T-cell (primary cell): ENCODE measurements at regions not wholly inside any gene's neighbourhood (a gene's known extent, or its start where the extent isn't known, plus 50 kb on each side); places are given as distances from the start of the nearest gene placed in this dataset.

ENCODE experiments used
- ATAC-seq, 4 experiments: fragments of 200-7000 bp in 3 of 4; fragments of 150-1000 bp in 1 of 4; cut with Tn5 transposase; replicated peaks in 1 of 4; 1 replicate in 3 of 4; 2 replicates in 1 of 4; pipeline ENCODE4 v1.10.0; 2021; ENCODE audit warnings: moderate library complexity in 3 of 4, mild to moderate bottlenecking in 2 of 4, moderate number of reproducible peaks in 1 of 4
- CTCF ChIA-PET, 2 donors: fragments of 300-600 bp; sonication (Branson Sonifier 250); formaldehyde crosslinking; loops; one replicate each; lab custom pipeline; 2022; ENCODE audit warnings: antibody characterized with exemption in 2 of 2; lab: Charles Lee
- POLR2A ChIA-PET, 2 donors: fragments of 300-600 bp; sonication (Branson Sonifier 250); formaldehyde crosslinking; loops; one replicate each; lab custom pipeline; 2022; ENCODE audit warnings: antibody characterized with exemption in 2 of 2; lab: Charles Lee
- DNase-seq, 35 experiments: peaks; one replicate each; pipeline versions ENCODE4 v3.0.0 to v3.0.0-alpha.2; 2013 to 2023
- H3K27ac ChIP-seq: one replicate; pipeline ENCODE4 v1.5.1; 2013; ENCODE audit warnings: low read length
- H3K27me3 ChIP-seq, 2 experiments: replicated peaks in 1 of 2; 1 replicate in 1 of 2; 2 replicates in 1 of 2; pipeline versions ENCODE4 v1.6.1 to v1.7.0; 2013; ENCODE audit warnings: low read length in 1 of 2, mixed read lengths in 1 of 2; ENCODE audit not compliant: control insufficient read depth in 2 of 2, insufficient read depth in 2 of 2; ENCODE audit errors: extremely low read depth in 1 of 2
- H3K36me3 ChIP-seq, 2 donors: 1 replicate in 1 of 2; 2 replicates in 1 of 2; pipeline versions ENCODE4 v1.6.1 to v1.7.0; 2013; ENCODE audit warnings: low read length in 1 of 2; ENCODE audit not compliant: control insufficient read depth in 2 of 2, insufficient read depth in 1 of 2; ENCODE audit errors: extremely low read depth in 1 of 2
- H3K4me1 ChIP-seq, 2 experiments: 1 replicate in 1 of 2; 2 replicates in 1 of 2; pipeline versions ENCODE4 v1.6.1 to v1.7.0; 2013; ENCODE audit warnings: low read length in 2 of 2, mixed read lengths in 1 of 2; ENCODE audit not compliant: insufficient read depth in 2 of 2, control insufficient read depth in 1 of 2; ENCODE audit errors: extremely low read depth in 1 of 2
- H3K4me3 ChIP-seq, 2 donors: 1 replicate in 1 of 2; 2 replicates in 1 of 2; pipeline versions ENCODE4 v1.5.1 to v1.7.0; 2013; ENCODE audit warnings: mild to moderate bottlenecking in 2 of 2, low read length in 1 of 2, moderate library complexity in 1 of 2; ENCODE audit not compliant: control insufficient read depth in 1 of 2; ENCODE audit errors: extremely low read depth in 1 of 2
- H3K9me3 ChIP-seq: 2 replicates; pipeline ENCODE4 v1.7.0; 2013
- H3K27ac Mint-ChIP-seq, 2 donors: one replicate each; pipeline ENCODE4 v1.8.0; 2020 to 2021; ENCODE audit warnings: mild to moderate bottlenecking in 2 of 2, mixed read lengths in 2 of 2
- H3K27me3 Mint-ChIP-seq, 2 donors: one replicate each; pipeline ENCODE4 v1.8.0; 2021 to 2022; ENCODE audit warnings: mixed read lengths in 2 of 2
- H3K36me3 Mint-ChIP-seq: one replicate; pipeline ENCODE4 v1.8.0; 2021; ENCODE audit warnings: mixed read lengths
- H3K4me1 Mint-ChIP-seq, 3 donors: one replicate each; pipeline ENCODE4 v1.8.0; 2020 to 2022; ENCODE audit warnings: mixed read lengths in 3 of 3, mild to moderate bottlenecking in 1 of 3
- H3K4me3 Mint-ChIP-seq, 3 donors: one replicate each; pipeline ENCODE4 v1.8.0; 2020 to 2022; ENCODE audit warnings: mild to moderate bottlenecking in 3 of 3, mixed read lengths in 3 of 3, moderate library complexity in 3 of 3
- H3K9me3 Mint-ChIP-seq, 3 donors: one replicate each; pipeline ENCODE4 v1.8.0; 2020 to 2022; ENCODE audit warnings: mixed read lengths in 3 of 3
- WGBS: methylation state at CpG from one replicate; pipeline ENCODE4 v1.1.5; 2013; ENCODE audit warnings: missing lambda C conversion rate; ENCODE audit not compliant: insufficient coverage; 5-methylcytosine and 5-hydroxymethylcytosine counted together

- Mint-ChIP-seq H3K4me1 (no peaks in the 10 kb centered on the region), H3K27ac (no peak overlapping the region), H3K36me3 (no peaks in the 10 kb centered on the region), H3K4me3 (no peak overlapping the region), H3K27me3 (no peaks in the 10 kb centered on the region), H3K9me3 (peaks cover 5 to 17% (median 10%) of the 10 kb centered on the region in 3 donors)
- CTCF ChIA-PET: interaction anchor here in 1 of 2 donors (0.9 kb wide), 1 partner anchor 22 kb away, joined by 3 read pairs; no protein-coding TSS in a partner anchor
- no peak overlapping the region for H3K27ac ChIP-seq
- no peaks in the 10 kb centered on the region for H3K27me3 ChIP-seq
- no peak for ATAC-seq
- POLR2A ChIA-PET: no interaction called here
- WGBS: 53% methylated on average over 4 of the region's 4 CpGs
- H3K36me3 ChIP-seq: no peaks in the 10 kb centered on the region
- no peak for DNase-seq
- H3K4me1 ChIP-seq: no peaks in the 10 kb centered on the region
- no peak overlapping the region for H3K4me3 ChIP-seq
- H3K9me3 ChIP-seq: no peaks in the 10 kb centered on the region
Observed at GRCh38 chr2:150387586-150388288, 99.7 kb downstream of the RND3 start.

GRCh38 chr2:150385211-150385610, 102.3 kb downstream of the RND3 start:
- CTCF ChIA-PET: no interaction called here
- no peaks in the 10 kb centered on the region for H3K36me3 Mint-ChIP-seq
- Histone ChIP-seq H3K27me3 (no peaks in the 10 kb centered on the region), H3K4me1 (no peaks in the 10 kb centered on the region), H3K4me3 (no peak overlapping the region), H3K9me3 (no peaks in the 10 kb centered on the region), H3K27ac (no peak overlapping the region), H3K36me3 (no peaks in the 10 kb centered on the region)
- no peak for ATAC-seq
- no peak overlapping the region for H3K27ac Mint-ChIP-seq
- H3K9me3 Mint-ChIP-seq: peaks cover 5 to 17% (median 10%) of the 10 kb centered on the region in 3 donors
- no peaks in the 10 kb centered on the region for H3K4me1 Mint-ChIP-seq
- POLR2A ChIA-PET: no interaction called here
- WGBS: no CpG with 5 or more reads among the region's 1 CpG
- no peak for DNase-seq
- H3K27me3 Mint-ChIP-seq: no peaks in the 10 kb centered on the region
- no peak overlapping the region for H3K4me3 Mint-ChIP-seq

GRCh38 chr2:150383587-150383986, 103.9 kb downstream of the RND3 start:
- Mint-ChIP-seq H3K4me1 (no peaks in the 10 kb centered on the region), H3K27me3 (no peaks in the 10 kb centered on the region), H3K27ac (no peak overlapping the region), H3K36me3 (no peaks in the 10 kb centered on the region), H3K4me3 (no peak overlapping the region), H3K9me3 (peaks cover 5 to 17% (median 10%) of the 10 kb centered on the region in 3 donors)
- H3K4me3 ChIP-seq: no peak overlapping the region
- DNase-seq (no peak), ATAC-seq (no peak)
- H3K27me3 ChIP-seq: no peaks in the 10 kb centered on the region
- H3K27ac ChIP-seq: no peak overlapping the region
- H3K4me1 ChIP-seq: no peaks in the 10 kb centered on the region
- CTCF ChIA-PET: no interaction called here
- no peaks in the 10 kb centered on the region for H3K9me3 ChIP-seq
- POLR2A ChIA-PET: no interaction called here
- no peaks in the 10 kb centered on the region for H3K36me3 ChIP-seq

GRCh38 chr2:150379166-150379565, 108.3 kb downstream of the RND3 start:
- Histone ChIP-seq H3K4me1 (no peaks in the 10 kb centered on the region), H3K9me3 (peaks cover 2% of the 10 kb centered on the region), H3K4me3 (no peak overlapping the region), H3K27me3 (no peaks in the 10 kb centered on the region), H3K36me3 (no peaks in the 10 kb centered on the region), H3K27ac (no peak overlapping the region)
- no peaks in the 10 kb centered on the region for H3K27me3 Mint-ChIP-seq
- ChIA-PET POLR2A (no interaction called here), CTCF (no interaction called here)
- ATAC-seq (no peak), DNase-seq (no peak)
- H3K4me1 Mint-ChIP-seq: no peaks in the 10 kb centered on the region
- H3K4me3 Mint-ChIP-seq: no peak overlapping the region
- no peaks in the 10 kb centered on the region for H3K36me3 Mint-ChIP-seq
- no peak overlapping the region for H3K27ac Mint-ChIP-seq
- H3K9me3 Mint-ChIP-seq: peaks cover 4 to 10% (median 7%) of the 10 kb centered on the region in 3 donors

- no peak for ATAC-seq
- H3K36me3 ChIP-seq: no peaks in the 10 kb centered on the region
Observed at GRCh38 chr2:150378686-150379085, 108.8 kb downstream of the RND3 start.

GRCh38 chr2:150376553-150377335, 110.7 kb downstream of the RND3 start:
- Mint-ChIP-seq H3K36me3 (no peaks in the 10 kb centered on the region), H3K4me1 (no peaks in the 10 kb centered on the region), H3K27me3 (no peaks in the 10 kb centered on the region), H3K4me3 (no peak overlapping the region), H3K9me3 (peaks cover 0 to 3% (median 0%) of the 10 kb centered on the region in 3 donors), H3K27ac (no peak overlapping the region)
- ATAC-seq (no peak), DNase-seq (no peak)
- CTCF ChIA-PET: no interaction called here
- Histone ChIP-seq H3K27ac (no peak overlapping the region), H3K9me3 (peaks cover 2% of the 10 kb centered on the region), H3K4me1 (no peaks in the 10 kb centered on the region), H3K4me3 (no peak overlapping the region), H3K27me3 (no peaks in the 10 kb centered on the region), H3K36me3 (no peaks in the 10 kb centered on the region)
- 50% methylated on average over 2 of the region's 7 CpGs for WGBS
- POLR2A ChIA-PET: no interaction called here

More at GRCh38 chr2:150378686-150379085, 108.8 kb downstream of the RND3 start:
- no peak overlapping the region for H3K4me3 Mint-ChIP-seq
- H3K27me3 Mint-ChIP-seq: no peaks in the 10 kb centered on the region
- ChIA-PET CTCF (interaction anchor here in 1 of 2 donors (0.7 kb wide), 1 partner anchor 10 kb away, joined by 4 read pairs; no protein-coding TSS in a partner anchor), POLR2A (no interaction called here)
- WGBS: no CpG with 5 or more reads among the region's 1 CpG
- Histone ChIP-seq H3K27ac (no peak overlapping the region), H3K27me3 (no peaks in the 10 kb centered on the region), H3K9me3 (peaks cover 2% of the 10 kb centered on the region), H3K4me1 (no peaks in the 10 kb centered on the region), H3K4me3 (no peak overlapping the region)
- H3K4me1 Mint-ChIP-seq: no peaks in the 10 kb centered on the region
- H3K36me3 Mint-ChIP-seq: no peaks in the 10 kb centered on the region
- H3K27ac Mint-ChIP-seq: no peak overlapping the region
- H3K9me3 Mint-ChIP-seq: peaks cover 0 to 8% (median 7%) of the 10 kb centered on the region in 3 donors
- DNase-seq: no peak
